MG63 (cell line): ENCODE measurements at regions not wholly inside any gene's neighbourhood (a gene's known extent, or its start where the extent isn't known, plus 50 kb on each side); places are given as distances from the start of the nearest gene placed in this dataset.
"Not testable (repeated sequence)": the region's sequence is repeated elsewhere in the genome, so short reads cannot be mapped to it uniquely, and the experiment has no call there.

Experiments
- DNase-seq: peaks from one replicate; pipeline ENCODE4 v3.0.0-alpha.2; 2020
- H3K27me3 ChIP-seq: fragments of 250-450 bp; sonication (Bioruptor Pico); 2 replicates; pipeline ENCODE4 v1.5.1; 2020; ENCODE audit warnings: mild to moderate bottlenecking, moderate library complexity
- H3K36me3 ChIP-seq: fragments of 250-450 bp; sonication (Bioruptor Pico); 2 replicates; pipeline ENCODE4 v1.5.1; 2020; ENCODE audit warnings: mild to moderate bottlenecking, moderate library complexity
- H3K4me3 ChIP-seq: fragments of 250-450 bp; sonication (Bioruptor Pico); 2 replicates; pipeline ENCODE4 v1.5.1; 2020; ENCODE audit warnings: mild to moderate bottlenecking, moderate library complexity
- H3K9me3 ChIP-seq: fragments of 250-450 bp; sonication (Bioruptor Pico); 2 replicates; pipeline ENCODE4 v1.5.1; 2020; ENCODE audit warnings: mild to moderate bottlenecking, moderate library complexity

- H3K9me3 ChIP-seq, H3K36me3 ChIP-seq, H3K4me3 ChIP-seq, H3K27me3 ChIP-seq, DNase-seq: not testable (repeated sequence)
These were observed 555.8 kb upstream of the NBEA start for GRCh38 chr13:34386229-34386628.

DNA sequence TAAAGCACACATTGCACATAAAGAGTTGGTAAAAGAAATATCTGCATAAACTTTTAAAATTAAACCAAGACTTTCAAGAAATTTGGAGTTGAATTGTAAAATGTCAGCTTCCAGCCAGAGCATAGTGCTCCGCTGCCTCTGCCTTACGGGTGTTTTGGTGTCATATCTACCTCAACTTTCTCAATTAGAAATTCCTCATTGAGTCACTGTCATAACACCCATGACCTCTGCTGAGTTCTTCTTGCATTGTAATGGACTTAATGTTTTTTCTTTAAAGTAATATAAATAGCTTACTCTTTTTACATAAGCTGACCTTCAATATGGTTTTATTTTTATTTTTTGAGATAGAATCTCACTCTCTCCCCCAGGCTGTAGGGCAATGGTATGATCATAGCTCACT lies 551.0 kb upstream of the NBEA start:
- no peak for DNase-seq
- Histone ChIP-seq H3K4me3 (no peak overlapping the region), H3K9me3 (peaks cover 3% of the 10 kb centered on the region; the same call in 1 of the 2 replicates), H3K36me3 (no peaks in the 10 kb centered on the region), H3K27me3 (no peaks in the 10 kb centered on the region)

DNA sequence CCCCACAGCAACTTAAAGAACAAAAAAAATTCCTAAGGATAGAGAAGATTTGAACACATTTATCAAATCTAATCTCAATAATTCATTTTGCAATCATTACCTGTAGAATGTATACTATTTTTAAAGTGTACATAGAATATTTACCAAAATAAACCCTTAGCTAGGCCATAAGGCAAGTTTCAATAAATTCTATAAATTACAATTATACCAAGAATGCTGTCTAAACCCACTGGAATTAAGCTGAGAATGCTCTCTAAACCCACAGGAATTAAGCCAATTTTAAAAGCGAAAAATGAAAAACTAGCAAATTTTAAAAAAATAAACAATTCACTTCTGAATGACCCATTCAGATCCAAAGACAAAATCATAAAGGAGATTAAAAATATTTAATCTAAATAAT lies 540.4 kb upstream of the NBEA start:
- DNase-seq = no peak
- H3K4me3 ChIP-seq = no peak overlapping the region
- H3K36me3 ChIP-seq = no peaks in the 10 kb centered on the region
- H3K27me3 ChIP-seq = no peaks in the 10 kb centered on the region
- peaks cover 4% of the 10 kb centered on the region; the same call in 1 of the 2 replicates for H3K9me3 ChIP-seq

DNA sequence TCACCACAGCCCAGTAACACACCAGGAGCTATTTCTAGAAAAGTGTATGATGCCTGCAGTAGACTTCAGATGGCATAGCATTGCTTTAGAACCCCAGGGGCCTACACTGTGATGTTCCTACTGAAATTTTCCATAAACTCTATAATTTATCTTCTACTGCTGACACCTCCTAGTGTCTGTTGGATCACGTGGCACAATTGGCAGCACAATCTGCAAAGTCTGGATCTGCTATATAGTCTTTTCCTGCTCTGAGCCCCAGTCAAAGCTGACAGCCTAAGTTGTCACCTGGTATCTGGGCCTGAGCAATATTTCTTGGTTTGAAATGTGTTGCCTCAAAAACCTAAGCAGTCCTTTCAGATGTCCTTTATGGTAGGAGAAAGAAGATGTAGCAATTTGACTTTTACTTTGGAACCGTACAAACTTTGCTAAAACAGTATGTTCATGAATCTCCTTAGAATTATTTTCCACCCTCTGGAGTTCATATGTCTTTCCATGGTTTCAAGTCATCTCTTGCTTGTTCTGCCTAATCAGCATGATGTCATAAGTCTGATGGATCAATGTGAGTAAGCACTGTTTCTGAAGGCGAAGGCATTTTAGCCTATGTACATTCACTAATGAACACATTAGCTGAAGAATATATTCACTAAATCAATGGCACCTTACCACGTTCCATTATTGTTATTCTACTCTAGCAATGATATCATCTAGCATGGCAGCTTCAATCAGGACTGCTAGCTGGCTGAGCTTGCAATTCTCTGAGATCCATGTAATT lies 536.5 kb upstream of the NBEA start:
- no peak for DNase-seq
- no peaks in the 10 kb centered on the region for H3K27me3 ChIP-seq
- no peaks in the 10 kb centered on the region for H3K36me3 ChIP-seq
- no peaks in the 10 kb centered on the region for H3K9me3 ChIP-seq
- no peak overlapping the region for H3K4me3 ChIP-seq

- Histone ChIP-seq H3K9me3 (no peaks in the 10 kb centered on the region), H3K4me3 (no peak overlapping the region), H3K36me3 (no peaks in the 10 kb centered on the region), H3K27me3 (no peaks in the 10 kb centered on the region)
- DNase-seq = no peak
These were observed 533.4 kb upstream of the NBEA start for GRCh38 chr13:34408640-34409039.

DNA sequence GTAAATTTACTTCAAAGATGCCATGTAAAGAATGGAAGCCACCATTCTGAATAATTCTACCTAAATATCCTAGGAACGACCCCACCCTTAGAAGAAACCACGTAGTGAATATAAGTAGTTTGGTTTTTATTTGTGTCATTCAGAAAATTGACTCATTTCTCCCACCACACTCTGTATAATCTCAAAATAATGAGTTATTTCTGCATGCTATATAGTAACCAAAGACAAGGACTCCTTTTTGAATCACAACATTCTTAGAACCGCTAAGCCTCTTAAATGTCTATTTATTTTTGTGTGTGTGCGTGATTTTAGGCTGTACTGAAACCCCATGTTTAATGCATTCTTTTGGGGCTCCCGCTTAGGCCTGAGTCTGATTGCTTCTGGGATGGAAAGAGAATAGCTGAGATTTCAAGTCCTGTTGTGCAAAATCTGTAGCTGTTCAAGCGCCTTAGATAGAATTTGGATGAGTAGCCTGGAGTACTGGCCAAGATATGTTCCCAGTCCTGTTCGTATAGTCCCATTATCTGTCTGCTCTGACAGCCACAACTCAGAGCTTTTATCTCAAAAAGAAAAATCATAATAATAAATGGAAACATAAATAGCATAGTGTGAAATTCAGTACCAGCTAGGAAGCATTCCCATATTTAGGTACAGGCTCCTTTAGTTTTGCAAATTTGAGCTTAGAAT lies 532.4 kb upstream of the NBEA start:
- Histone ChIP-seq H3K27me3 (no peaks in the 10 kb centered on the region), H3K9me3 (no peaks in the 10 kb centered on the region), H3K4me3 (no peak overlapping the region), H3K36me3 (no peaks in the 10 kb centered on the region)
- no peak for DNase-seq

DNA sequence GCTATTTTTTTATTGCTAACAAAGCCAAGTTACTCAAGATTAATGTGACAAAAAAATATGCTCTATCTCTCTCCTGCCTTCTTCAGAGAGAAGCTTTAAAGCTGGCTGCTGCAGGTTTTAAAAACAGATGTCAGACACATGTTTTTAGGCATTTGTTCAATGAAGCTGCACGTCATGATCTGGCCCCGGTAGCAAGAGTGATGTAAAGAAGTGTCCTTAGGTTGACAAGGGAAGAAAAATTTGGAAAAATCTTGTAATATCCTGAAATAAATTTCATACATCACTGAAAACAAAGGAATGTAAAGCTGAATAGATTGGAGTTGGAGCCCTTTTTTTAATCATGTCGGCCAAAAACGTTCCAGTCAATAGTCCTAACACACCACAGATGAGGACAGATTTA lies 531.4 kb upstream of the NBEA start:
- Histone ChIP-seq H3K4me3 (no peak overlapping the region), H3K36me3 (no peaks in the 10 kb centered on the region), H3K9me3 (no peaks in the 10 kb centered on the region), H3K27me3 (no peaks in the 10 kb centered on the region)
- no peak for DNase-seq

DNA sequence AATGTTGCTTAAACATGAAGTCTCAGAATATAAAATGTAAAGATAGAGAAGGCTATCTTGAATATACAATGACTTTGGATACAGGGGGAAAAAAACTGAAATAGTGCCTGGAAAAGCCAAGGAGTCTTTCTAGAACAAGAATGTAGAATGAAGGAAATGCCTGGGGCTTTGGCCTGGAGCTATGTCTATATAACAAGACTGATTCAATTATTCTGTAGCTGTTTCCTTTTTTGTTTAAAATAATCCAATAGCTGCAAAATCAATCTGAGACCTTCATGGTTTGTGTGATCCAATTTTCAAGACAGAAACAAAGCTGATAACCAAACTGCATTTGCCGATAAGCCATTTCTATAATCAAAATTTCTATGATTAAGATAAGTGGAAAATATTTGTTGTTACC lies 530.9 kb upstream of the NBEA start:
- H3K4me3 ChIP-seq = no peak overlapping the region
- H3K27me3 ChIP-seq = no peaks in the 10 kb centered on the region
- no peak for DNase-seq
- no peaks in the 10 kb centered on the region for H3K9me3 ChIP-seq
- no peaks in the 10 kb centered on the region for H3K36me3 ChIP-seq

DNA sequence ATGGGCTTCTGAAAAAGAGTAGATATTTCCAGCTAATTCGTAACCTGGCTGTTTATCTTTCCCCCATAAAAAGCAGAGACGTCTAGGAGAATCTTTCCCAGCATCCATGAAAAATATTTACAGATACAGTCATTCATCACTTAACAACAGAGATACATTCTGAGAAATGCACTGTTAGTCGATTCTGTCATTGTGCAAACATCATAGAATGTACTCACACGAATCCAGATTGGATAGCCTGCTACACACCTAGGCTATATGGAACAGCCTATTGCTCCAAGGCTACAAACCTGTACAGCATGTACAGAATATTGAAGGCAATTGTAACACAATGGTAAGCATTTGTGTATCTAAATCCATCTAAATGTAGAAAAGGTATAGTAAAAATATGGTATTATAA lies 530.2 kb upstream of the NBEA start:
- Histone ChIP-seq H3K27me3 (no peaks in the 10 kb centered on the region), H3K4me3 (no peak overlapping the region), H3K36me3 (no peaks in the 10 kb centered on the region), H3K9me3 (no peaks in the 10 kb centered on the region)
- DNase-seq = no peak

DNA sequence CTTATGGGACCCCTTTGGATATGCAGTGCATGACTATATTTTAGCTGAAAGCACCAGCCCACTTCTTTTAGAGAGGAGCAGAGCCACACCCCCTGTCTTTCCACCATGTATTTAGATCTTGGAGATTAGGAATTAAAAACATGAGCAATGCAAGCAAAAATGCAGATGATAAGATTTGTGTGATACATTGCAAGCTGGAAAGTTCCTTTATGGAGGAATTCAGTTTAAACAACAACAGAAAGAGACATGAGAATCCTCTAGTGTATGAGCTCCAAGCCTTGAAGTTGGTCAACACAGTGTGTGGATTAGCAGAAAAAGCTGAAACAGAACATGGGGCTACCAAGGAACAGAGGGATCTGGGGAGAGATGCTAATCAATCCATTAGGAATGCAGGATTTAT lies 529.8 kb upstream of the NBEA start:
- H3K9me3 ChIP-seq = no peaks in the 10 kb centered on the region
- no peaks in the 10 kb centered on the region for H3K36me3 ChIP-seq
- H3K27me3 ChIP-seq = no peaks in the 10 kb centered on the region
- no peak overlapping the region for H3K4me3 ChIP-seq
- no peak for DNase-seq

GRCh38 chr13:34412817-34413375 lies 529.2 kb upstream of the NBEA start:
- Histone ChIP-seq H3K36me3 (no peaks in the 10 kb centered on the region), H3K4me3 (no peak overlapping the region), H3K27me3 (no peaks in the 10 kb centered on the region), H3K9me3 (no peaks in the 10 kb centered on the region)
- no peak for DNase-seq

DNA sequence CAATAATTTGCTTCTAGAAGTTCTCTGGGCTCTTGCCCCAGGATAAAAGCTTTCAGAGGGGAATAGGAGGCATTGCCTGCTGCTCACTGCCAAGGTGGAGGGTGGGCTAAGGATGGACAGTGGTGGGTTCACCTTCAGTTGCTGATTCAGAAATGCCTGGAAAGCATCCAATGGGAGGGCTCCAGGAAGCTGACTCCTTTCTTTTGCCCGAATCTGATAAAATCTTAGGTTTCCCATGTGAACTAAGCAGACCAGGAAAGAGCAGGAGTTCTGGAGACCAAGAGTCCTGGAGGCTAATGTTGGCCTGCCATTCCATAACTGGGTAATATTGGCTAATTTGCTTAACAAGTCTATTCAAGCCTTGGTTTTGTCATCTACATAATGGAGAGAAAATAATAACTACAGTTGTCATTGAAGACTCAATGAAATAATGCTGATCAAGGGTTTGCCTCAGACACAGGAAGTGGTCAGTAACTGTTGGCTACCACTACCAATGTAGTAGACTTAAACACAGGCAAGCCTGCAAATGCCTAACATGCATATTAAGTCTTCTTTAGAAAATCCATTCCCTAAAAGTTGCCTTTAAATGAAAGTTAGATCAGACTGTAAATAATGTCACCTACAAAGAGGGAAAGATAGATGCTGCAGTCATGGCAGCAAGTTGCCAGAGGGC lies 528.4 kb upstream of the NBEA start:
- DNase-seq = no peak
- Histone ChIP-seq H3K27me3 (no peaks in the 10 kb centered on the region), H3K9me3 (no peaks in the 10 kb centered on the region), H3K36me3 (no peaks in the 10 kb centered on the region), H3K4me3 (no peak overlapping the region)

DNA sequence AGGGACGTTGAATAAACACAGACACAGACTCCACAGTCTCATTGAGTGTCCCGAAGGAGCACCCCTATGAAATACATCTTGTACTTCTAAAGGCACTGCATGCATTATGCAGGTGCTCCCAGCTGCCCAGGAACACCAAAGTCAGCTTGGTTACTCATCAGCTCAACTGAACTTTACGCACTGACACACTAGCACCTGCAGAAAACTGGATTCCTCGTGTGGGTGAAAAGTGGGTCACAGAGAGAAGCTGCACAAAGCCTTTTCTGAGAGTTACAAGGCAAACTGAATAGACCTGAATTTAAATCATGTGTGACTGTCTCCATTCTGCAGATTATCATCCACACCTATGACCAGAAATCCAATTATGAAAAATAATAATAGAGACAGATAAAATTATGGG lies 527.5 kb upstream of the NBEA start:
- H3K4me3 ChIP-seq = no peak overlapping the region

DNA sequence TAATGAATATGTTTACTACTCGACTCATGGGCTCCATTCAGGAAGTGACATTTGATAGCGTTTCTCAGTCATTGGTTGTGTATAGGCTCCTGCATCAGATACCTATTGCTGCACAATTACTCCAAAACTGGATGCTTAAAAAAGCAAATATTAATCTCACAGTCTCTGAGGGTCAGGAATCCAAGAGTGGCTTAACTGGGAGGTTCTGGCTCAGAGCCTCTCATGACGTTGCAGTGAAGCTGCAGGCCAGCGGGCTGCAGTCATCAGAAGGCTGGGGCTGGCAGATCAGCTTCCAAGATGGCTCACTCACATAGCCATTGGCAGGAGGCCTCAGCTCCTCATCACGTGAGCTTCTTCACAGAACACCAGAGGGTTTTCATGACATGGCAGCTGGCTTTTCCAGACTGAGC lies 525.1 kb upstream of the NBEA start:
- DNase-seq = peak; percentile 83
- no peaks in the 10 kb centered on the region for H3K27me3 ChIP-seq
- H3K4me3 ChIP-seq = no peak overlapping the region
- no peaks in the 10 kb centered on the region for H3K36me3 ChIP-seq
- H3K9me3 ChIP-seq = no peaks in the 10 kb centered on the region

More for the DNA sequence above, 527.5 kb upstream of the NBEA start:
- H3K36me3 ChIP-seq = no peaks in the 10 kb centered on the region
- no peaks in the 10 kb centered on the region for H3K9me3 ChIP-seq
- no peaks in the 10 kb centered on the region for H3K27me3 ChIP-seq
- DNase-seq = no peak

DNA sequence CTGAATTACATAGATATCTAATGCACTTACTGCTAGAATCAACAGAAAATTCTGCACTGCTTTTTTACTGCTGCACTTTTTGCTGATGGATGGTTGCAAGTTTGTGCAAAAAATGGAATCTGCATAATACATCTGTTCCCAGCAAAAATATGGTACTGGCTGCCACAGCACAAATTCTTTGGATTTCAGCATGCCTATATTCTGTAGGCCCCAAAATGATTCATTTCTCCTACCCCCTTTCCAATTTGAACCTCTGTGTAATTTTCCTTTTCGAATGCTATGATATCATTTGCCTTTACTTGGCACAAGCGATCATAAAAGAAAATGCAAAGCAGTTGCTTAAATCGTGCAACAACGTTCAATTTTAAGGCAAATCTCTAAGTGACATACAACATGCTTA lies 524.2 kb upstream of the NBEA start:
- DNase-seq = no peak
- no peaks in the 10 kb centered on the region for H3K36me3 ChIP-seq
- H3K27me3 ChIP-seq = no peaks in the 10 kb centered on the region
- no peak overlapping the region for H3K4me3 ChIP-seq
- no peaks in the 10 kb centered on the region for H3K9me3 ChIP-seq

- DNase-seq = no peak
- Histone ChIP-seq H3K36me3 (no peaks in the 10 kb centered on the region), H3K27me3 (no peaks in the 10 kb centered on the region), H3K4me3 (no peak overlapping the region), H3K9me3 (no peaks in the 10 kb centered on the region)
These were observed 523.0 kb upstream of the NBEA start for GRCh38 chr13:34419025-34419424.

DNA sequence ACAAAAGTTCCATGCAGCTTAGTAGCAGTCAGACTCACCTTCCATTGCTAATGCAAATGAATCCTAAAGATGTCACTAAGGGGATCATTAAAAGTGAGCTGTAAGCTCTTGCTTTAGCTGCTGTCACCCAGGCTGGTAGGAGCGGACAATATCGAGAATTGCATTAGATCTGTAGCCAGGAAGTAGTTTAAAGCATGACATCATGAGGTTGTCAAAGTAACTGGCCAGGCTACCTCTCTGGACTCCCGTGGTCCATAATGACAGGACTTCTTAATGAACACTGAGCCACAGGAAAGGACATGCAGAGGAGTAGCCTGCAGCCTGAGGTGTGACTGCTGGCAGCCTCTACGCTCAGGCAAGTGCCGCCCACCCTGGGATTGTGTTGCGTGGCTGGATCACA lies 522.3 kb upstream of the NBEA start:
- H3K36me3 ChIP-seq = no peaks in the 10 kb centered on the region
- H3K27me3 ChIP-seq = no peaks in the 10 kb centered on the region
- H3K9me3 ChIP-seq = no peaks in the 10 kb centered on the region
- DNase-seq = no peak
- H3K4me3 ChIP-seq = no peak overlapping the region
